Calu3 (cell line): ENCODE measurements at regions not wholly inside any gene's neighbourhood (a gene's known extent, or its start where the extent isn't known, plus 50 kb on each side); places are given as distances from the start of the nearest gene placed in this dataset.

Experiments
- BruUV-seq: library from RNA; stranded (reverse); fragments of 400-500 nt; replicated peaks from 2 replicates; lab custom pipeline; 2021; lab: Mats Ljungman, UMichigan
- CTCF ChIA-PET: fragments of 300-600 bp; sonication (Branson Sonifier 250); formaldehyde crosslinking; loops from one replicate; lab custom pipeline; 2022; ENCODE audit warnings: antibody characterized with exemption; lab: Charles Lee
- DNase-seq: peaks from one replicate; pipeline ENCODE4 v3.0.0; 2022
- H3K27ac Mint-ChIP-seq: one replicate; pipeline ENCODE4 v1.8.0; 2022; ENCODE audit warnings: mixed read lengths; ENCODE audit not compliant: unreplicated experiment
- H3K27me3 Mint-ChIP-seq: one replicate; pipeline ENCODE4 v1.8.0; 2022; ENCODE audit warnings: mixed read lengths; ENCODE audit not compliant: unreplicated experiment
- H3K36me3 Mint-ChIP-seq: one replicate; pipeline ENCODE4 v1.8.0; 2022; ENCODE audit warnings: mild to moderate bottlenecking, moderate library complexity, mixed read lengths; ENCODE audit not compliant: insufficient read depth, unreplicated experiment
- H3K4me1 Mint-ChIP-seq: one replicate; pipeline ENCODE4 v1.8.0; 2022; ENCODE audit warnings: mild to moderate bottlenecking, low read depth, mixed read lengths; ENCODE audit not compliant: unreplicated experiment
- H3K4me3 Mint-ChIP-seq: one replicate; pipeline ENCODE4 v1.8.0; 2022; ENCODE audit warnings: mild to moderate bottlenecking, low read depth, moderate library complexity, mixed read lengths; ENCODE audit not compliant: unreplicated experiment
- H3K9me3 Mint-ChIP-seq: one replicate; pipeline ENCODE4 v1.8.0; 2022; ENCODE audit warnings: low read depth, mixed read lengths; ENCODE audit not compliant: unreplicated experiment
- CTCF ChIP-seq: fragments of 200-600 bp; IDR thresholded peaks from one replicate; pipeline ENCODE4 v1.8.0; 2022; ENCODE audit warnings: antibody characterized with exemption; ENCODE audit not compliant: unreplicated experiment
- intact Hi-C: fragments of 100-400 bp; cut with micrococcal nuclease; formaldehyde crosslinking; loops from one replicate; pipeline ENCODE4 v1.10.0; 2022; ENCODE audit not compliant: unreplicated experiment

- Mint-ChIP-seq H3K4me1 (peaks cover 23% of the 10 kb centered on the region), H3K27ac (no peak overlapping the region), H3K36me3 (no peaks in the 10 kb centered on the region), H3K9me3 (no peaks in the 10 kb centered on the region), H3K4me3 (no peak overlapping the region), H3K27me3 (no peaks in the 10 kb centered on the region)
- BruUV-seq: no TSS peak
- no peak for DNase-seq
- no peak for TF ChIP-seq CTCF
- intact Hi-C loops: no loop called here
- CTCF ChIA-PET: interaction anchor here (0.5 to 0.6 kb wide), 2 partner anchors 248 to 888 kb away, joined by 3 to 4 read pairs; no protein-coding TSS in a partner anchor
These were observed 53.2 kb upstream of the USPL1 start for GRCh38 chr13:30564489-30564888.

DNA sequence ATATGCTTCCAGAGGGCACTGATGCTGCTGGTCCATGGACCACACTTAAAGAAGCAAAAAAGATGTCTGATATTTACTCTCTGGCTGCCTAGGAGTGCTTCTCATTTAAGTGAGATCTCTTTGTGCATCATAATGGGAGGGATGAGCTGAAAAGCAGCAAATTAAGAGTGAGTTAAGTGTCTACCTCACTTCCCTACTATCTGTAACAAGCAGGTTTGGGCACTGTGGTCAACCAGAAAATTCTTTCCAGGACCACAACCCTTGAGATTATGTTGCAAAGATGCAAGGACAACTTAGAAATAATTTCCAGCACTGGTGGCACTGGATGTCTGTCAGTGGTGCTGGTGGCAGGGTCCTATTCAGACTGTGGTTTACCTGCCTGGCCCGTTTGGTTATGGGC, 52.1 kb upstream of the USPL1 start:
- H3K4me1 Mint-ChIP-seq: peaks cover 21% of the 10 kb centered on the region
- no peaks in the 10 kb centered on the region for H3K9me3 Mint-ChIP-seq
- CTCF ChIA-PET: no interaction called here
- no peak for DNase-seq
- TF ChIP-seq CTCF: no peak
- no peaks in the 10 kb centered on the region for H3K36me3 Mint-ChIP-seq
- no peaks in the 10 kb centered on the region for H3K27me3 Mint-ChIP-seq
- BruUV-seq: no TSS peak
- no peak overlapping the region for H3K4me3 Mint-ChIP-seq
- intact Hi-C loops: no loop called here
- H3K27ac Mint-ChIP-seq: no peak overlapping the region

GRCh38 chr13:30567072-30567471, 50.6 kb upstream of the USPL1 start:
- BruUV-seq: no TSS peak
- H3K9me3 Mint-ChIP-seq: no peaks in the 10 kb centered on the region
- TF ChIP-seq CTCF: no peak
- H3K27me3 Mint-ChIP-seq: no peaks in the 10 kb centered on the region
- no peak for DNase-seq
- intact Hi-C loops: no loop called here
- CTCF ChIA-PET: interaction anchor here (0.7 kb wide), 1 partner anchor 12 kb away, joined by 3 read pairs; no protein-coding TSS in a partner anchor
- no peak overlapping the region for H3K4me3 Mint-ChIP-seq
- H3K4me1 Mint-ChIP-seq: peaks cover 9% of the 10 kb centered on the region
- no peaks in the 10 kb centered on the region for H3K36me3 Mint-ChIP-seq
- no peak overlapping the region for H3K27ac Mint-ChIP-seq
